HG02763 (cell line): ENCODE measurements at regions not wholly inside any gene's neighbourhood (a gene's known extent, or its start where the extent isn't known, plus 50 kb on each side); places are given as distances from the start of the nearest gene placed in this dataset.

ENCODE experiments used
- ATAC-seq: cut with Tn5 transposase; IDR thresholded peaks from one replicate; pipeline ENCODE4 v1.9.1; 2021; ENCODE audit warnings: mild to moderate bottlenecking, moderate library complexity; ENCODE audit not compliant: unreplicated experiment

DNA sequence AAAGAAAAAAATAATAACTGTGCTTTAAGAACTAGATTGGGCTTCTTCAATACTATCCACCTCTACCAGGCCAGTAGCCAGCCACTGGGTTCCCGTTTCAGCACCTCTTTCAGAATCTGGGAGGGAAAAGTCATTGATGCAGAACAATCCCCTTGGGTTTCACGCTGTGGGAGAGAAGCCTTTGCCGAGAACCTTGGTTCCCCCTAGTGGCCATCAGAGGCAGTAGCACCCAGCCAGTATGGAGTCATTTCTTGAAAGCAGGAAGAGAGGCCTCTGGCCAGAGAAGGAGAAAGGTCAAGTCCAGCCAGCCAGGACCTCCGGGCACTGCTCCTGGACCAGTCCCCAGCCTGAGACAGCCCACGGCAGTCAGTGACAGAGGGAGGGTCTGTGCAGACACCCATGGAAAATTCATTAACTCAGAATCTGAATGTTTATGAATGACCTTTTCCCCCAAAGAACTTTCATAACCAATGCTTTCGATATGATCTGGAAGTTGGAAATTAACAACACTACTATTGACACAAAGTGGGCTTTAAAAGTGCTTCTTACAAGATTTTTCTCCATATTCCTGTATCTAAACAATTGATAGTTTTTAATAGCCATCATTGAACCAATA, 51.2 kb upstream of the CDH5 start:
- peak; percentile 93 for ATAC-seq

DNA sequence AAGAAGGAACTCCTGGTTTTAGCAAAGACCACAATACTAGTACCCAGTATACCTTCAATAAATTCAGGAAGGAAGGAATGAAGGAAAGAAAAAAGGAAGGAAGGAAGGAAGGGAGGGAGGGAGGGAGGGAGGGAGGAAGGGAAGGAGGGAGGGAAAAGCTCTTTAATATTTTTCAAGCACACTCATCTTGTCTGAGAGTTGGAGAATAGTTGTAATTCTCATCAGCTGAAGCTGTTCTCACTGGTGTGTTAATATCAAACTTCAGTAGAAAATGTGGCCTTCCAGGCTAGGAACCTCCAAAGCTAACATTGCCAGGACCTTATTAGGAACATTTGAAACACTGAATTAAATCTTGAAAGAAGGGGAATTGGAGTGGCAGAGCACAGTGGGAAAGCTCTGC, 55.2 kb upstream of the CDH5 start:
- no peak for ATAC-seq

DNA sequence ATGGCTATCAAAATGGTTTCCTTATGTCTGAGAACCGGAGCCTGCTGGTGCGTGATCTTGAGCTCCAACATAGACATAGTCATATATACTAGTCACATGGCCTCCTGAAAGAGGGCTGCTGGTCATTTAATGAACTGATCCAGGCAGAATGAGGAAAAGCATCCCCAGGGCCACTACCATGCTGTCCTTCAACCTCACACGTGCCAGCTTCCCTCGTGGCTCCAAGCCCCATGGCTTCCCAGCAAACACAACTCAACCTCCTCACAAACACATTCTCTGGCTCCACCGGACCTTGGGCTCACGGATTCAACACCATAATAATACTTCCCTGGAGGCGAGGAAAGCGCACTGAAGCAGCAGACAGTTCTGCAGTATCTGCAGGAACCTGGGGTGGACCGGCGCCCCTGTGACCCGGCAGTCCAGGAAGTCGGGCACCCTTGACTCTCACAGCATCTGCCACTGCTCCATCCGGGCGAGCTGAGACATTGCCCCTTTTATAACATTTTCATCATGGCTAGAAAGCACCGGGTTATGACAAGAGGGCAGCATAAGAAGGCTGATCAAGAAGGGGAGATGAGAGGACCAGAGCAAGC, 57.2 kb upstream of the CDH5 start:
- no peak for ATAC-seq

DNA sequence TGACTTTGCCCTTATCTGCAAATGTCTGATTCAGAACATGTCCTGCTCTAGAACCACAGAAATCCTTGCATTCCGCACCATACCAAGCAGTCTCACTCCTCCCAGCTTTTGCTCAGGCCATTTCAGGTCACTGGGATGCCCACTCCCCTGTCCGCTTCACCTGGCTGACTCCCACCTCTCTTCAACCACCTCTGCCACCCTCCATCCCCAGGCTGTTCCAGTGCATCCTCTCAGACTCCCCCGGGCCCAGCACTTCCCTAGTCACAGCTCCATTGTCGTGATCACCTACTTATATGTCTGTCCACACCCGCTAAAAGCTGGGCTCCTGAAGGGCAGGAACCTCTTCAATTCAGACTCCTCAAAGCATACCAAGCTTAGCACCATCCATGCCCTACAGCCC, 58.4 kb upstream of the CDH5 start:
- no peak for ATAC-seq

DNA sequence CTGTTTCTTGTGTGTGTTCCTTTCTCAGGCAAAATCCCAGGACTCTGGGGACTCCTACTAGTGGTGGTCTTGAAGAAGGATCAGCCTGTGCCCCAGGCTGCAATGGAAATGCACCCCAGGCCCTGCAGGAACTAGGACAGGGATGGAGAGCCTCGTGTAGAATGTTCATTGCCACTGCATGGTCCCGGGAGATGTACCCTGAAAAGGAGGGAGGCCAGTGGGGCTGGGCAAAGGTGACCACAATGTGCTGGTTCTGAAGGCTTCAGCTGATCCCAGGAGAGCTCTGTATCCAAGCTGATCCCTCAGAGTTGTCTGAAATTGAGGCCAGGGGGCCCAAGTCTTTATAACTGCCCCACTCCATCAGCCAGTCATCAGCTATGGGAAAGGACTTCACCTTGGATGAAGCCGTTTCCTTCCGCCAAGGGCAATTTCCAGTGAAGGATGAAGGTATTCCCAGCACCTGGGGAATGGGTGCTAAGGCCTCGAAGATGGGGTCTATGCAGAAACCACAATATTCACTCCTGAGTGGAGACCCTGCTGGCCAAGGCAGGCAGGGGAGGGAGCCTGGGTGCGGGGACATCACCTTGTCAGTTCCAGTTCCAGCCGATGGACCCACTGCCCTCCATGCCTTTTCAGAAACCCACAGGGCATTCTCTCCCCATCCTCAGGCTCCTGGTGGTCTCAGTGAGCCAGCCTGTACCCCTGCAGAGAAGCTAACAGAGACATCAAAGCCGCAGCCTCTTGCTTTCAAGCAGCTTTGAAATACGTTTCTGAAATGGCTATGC, 59.9 kb upstream of the CDH5 start:
- no peak for ATAC-seq

DNA sequence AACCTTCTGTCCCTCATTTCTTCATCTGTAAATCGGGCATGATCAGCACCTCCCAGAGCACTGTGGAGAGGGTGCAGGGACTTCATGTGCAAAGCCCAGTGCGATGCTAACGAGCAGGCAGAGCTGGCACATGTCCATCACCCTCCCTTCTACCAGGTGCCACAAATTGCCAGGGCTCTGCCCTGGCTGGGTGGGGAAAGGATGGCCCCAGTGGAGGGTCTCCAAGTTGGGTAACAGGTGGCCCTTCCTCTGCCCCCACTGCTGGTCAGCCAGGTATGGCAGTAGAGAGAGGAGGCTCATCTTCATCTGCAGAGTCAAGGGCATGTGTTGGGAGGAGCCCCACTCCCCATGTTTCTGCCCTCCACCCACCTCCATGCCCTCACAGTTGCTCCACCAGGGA, 61.5 kb upstream of the CDH5 start:
- no peak for ATAC-seq

DNA sequence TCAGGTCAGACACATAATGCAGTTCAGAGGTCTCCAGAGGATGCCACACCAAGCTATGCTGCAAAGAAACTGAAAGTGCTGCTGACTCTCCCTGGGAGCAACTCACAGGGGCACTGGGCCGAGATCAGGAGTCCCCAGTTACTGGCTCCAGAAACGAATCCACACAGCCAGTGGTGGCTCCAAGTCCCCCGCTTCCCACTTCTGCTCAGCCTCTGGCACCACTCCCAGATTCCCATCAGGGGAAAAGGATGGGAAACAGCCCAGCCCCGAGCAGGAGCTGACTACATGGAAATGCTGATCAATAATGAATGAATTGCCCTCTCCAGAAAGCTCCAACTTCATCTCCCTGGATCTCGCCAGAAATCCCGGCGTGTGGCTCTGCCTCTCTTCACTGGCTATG, 62.3 kb upstream of the CDH5 start:
- ATAC-seq, result no peak

DNA sequence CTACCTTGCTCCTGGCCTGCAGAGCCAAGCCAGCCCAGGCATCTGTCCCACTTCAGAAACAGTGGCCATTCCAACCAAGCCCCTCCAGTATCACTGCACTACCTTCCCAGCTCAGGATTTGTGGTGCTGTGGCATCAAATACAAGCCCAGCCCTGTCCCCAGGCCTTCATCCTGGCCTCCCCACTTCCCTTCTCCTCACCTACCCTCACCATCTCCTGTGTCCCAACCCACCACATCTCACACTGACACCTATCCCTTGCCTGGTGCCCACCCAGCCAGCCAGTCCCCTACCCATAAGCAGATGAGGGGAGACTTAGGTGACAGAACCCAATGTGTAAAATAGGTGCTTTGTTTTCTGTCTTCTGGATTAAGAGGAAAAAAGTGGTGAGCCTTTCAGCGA, 66.0 kb upstream of the CDH5 start:
- ATAC-seq, result no peak

DNA sequence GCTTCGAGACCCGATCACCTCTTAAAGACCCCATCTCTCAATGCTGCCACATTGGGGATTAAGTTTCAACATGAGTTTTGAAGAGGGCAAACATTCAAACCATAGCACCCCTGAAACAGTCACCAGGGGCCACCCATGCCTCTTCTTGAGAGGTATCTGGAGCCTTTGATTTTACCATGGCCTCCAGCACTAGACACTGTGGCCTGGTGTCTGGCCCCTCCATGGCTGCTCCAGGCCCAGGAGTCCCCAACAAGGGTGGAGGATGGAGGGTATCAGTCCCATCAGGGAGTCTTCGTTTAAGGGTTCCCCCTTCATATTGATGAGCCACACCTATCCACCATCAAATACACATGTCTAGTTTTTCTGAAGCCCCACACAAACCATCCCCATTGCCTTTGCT, 66.5 kb upstream of the CDH5 start:
- ATAC-seq, result no peak

DNA sequence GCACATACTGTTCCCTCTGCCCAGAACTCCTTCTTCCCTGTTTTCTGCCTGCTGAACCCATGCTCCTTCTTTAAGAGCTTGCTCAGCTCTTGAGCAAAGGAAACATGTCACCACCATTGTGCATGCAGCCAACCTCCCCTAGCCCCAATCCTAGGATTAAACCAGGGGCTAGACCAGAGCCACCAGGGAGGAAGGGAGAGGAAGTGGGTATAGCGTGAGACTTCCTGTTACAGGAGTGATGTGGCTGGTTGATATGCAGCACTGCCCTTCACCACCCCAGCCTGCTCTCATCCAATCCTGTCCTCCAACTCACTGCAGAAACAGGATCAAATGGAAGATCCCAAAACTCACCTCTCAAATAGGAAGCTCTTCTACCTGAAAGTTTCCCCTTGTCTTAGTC, 67.1 kb upstream of the CDH5 start:
- ATAC-seq, result no peak

DNA sequence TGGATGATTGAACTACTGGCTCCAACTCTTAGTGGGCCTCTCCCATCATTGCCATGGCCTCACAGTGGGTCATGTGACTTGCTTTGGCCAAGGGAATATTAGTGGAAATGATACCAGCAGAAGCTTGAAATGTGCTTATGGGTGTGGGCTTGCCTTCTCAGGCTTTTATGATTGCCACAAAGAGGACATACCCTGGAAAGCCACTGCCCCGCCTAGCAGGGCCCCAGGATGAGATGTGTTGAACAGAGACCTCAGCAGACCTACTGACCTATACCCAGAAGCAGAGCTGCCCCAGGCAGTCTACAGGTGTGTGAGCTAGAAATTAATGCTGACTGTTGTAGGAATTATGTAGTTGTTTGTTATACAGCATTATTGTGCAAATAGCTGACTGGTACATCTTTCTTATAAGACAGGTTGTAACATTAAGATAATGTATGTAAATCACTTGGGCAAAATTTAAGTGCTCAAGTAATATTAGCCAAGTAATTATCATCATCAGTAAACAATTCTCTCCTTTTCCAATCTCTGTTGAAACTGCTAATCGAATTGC, 67.8 kb upstream of the CDH5 start:
- ATAC-seq, result no peak

DNA sequence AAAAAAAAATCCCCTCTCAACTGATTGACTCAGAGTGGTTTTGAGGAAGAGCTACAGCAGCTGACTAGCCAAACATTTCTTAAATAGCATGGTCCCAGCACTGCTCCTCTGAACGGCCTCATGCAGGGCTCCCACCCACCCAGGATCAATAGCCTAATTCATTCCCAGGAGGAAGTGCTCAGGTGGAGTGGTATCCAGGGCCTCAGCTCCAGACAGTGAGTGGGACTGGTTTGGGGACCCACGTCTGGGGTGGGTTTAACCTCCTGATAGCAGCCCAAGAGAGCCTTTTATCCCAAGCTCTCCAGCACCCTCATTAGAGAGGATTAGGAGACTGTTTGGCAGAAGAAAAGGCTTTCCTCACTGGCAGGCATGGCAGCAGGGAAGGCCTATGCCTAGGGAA, 68.5 kb upstream of the CDH5 start:
- ATAC-seq, result no peak

DNA sequence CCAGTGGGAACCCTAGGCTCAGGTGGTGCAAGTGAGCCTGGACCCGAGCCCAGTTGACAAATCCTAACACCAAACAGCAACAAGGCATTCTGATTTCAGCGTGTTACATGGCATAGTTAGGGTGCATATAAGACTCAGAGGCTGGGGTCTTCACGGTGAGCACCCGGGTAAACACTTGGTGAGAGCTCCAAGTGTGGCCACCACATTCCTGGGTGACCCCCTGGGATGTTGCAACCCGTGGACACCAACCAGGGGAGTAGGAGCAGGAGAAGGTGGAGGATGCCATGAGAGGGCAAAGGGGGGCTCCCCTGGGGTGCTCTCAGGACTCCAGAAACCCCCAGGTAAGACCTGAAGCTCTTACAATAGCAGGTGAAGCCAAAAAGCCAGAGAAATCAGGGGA, 69.9 kb upstream of the CDH5 start:
- ATAC-seq, result no peak

DNA sequence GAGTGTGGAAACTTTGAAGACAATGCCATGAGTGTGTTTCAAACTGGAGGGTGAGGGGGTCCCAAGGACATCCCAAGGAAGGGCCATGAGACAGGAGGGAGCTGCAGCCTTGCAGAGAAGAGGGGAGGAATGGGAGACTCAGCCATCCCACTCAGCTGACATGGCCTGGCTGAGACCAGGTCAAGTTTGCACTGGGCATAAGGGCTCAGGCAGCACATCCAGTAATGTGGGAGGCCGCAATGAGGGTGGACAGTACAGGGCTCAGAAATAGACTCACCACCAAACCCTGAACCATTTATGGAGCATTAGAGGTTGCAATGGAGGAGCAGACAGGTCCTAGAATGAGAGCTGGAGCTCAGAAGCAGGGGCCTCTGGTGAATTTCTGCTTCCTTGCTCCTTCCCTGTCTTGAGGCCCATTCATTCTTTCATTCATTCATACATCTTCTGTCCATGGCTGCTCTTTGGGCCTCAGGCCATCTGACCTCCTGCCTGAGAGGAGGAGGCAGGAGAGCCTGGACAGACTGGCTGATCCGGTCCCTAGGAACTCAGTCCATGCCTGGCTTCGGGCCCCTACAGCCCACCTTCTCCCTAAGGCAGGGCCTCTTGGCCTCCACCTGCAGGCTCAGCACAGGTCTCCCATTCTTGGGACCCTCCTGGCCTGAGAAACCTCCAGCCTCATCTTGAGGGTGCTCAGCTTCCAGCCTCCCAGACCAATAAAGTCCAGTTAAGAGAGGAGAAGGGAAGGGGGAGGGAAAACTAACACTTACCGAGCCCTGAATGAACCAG, 70.5 kb upstream of the CDH5 start:
- no peak for ATAC-seq

DNA sequence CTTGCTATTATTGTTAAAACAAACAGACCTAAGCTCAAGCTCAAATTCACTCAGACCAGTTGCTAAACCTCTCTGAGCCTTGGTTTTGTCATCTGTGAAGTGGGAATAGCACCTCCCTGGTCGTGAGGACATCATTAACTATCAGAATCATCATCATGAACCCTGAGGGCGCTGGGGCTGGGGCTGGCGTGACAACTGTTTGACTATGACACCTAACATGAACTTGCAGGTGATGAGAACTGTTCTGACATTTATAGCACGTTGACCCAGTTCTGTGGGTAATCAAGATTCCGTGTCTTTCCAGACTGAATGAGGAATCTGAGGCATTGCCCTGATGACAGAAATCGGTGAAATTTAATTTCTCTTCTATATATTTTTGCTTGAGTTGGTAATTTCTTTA, 71.3 kb upstream of the CDH5 start:
- ATAC-seq, result no peak

DNA sequence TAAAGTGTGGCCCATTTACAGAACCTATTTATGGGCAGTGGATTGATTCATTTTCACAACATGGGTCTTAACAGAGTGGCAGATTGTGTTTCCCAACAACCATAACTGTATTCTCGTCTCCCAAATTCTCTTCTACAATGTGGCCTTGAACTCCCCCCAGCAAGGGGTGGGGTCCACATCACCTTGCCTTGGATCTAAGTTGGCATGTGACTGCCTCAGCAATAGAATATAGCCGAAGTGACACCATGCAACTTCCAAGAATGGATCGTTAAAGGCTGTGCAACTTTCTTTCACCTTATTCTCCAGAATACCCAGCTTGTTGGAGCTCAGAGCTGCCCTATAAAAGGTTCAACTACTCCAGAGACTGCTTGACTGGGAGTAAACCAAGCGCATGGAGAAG, 72.0 kb upstream of the CDH5 start:
- no peak for ATAC-seq

DNA sequence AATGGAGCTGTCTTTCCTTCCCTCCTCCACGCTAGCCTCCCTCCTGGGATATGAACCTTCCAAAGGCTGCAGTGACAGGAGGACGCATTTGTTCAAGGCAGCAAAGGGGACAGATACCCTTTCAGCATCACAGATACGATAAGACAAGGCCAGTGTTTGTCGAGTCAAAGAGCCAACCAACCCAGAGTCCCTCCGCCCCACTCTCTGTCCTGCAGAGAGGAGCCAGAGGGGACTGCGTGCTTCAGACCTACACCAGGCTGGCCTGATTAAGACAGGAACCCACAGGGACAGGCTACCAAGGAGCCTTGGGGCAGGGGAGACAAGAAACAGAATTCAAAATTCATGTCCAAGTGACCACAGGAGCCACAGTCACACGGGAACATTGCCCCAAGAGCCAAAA, 72.6 kb upstream of the CDH5 start:
- ATAC-seq, result no peak

DNA sequence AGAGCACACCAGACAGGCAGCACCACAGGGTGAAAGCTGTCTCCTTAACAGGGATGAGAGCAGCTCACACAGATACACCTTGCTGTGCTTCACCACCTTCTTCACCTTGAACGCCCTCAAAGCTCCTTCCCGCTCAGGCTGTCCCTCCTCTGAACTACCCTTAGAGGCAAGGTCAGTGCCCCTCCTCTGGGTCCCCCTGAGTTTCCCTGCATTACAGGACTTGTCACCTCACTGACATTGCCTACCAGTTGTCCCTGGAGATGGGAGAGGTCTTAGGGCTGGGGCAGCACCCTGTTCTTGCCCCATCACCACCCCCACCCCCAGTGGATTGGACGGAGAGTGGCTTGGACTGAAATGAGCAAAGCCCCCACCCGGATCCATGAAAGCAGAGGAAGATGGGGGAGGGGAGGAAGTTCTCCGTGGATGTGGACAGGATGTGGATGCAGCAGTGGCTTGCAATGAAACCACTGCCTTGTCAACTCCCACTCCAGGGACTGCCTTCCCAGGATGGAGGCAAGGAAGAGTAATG, 73.2 kb upstream of the CDH5 start:
- no peak for ATAC-seq

DNA sequence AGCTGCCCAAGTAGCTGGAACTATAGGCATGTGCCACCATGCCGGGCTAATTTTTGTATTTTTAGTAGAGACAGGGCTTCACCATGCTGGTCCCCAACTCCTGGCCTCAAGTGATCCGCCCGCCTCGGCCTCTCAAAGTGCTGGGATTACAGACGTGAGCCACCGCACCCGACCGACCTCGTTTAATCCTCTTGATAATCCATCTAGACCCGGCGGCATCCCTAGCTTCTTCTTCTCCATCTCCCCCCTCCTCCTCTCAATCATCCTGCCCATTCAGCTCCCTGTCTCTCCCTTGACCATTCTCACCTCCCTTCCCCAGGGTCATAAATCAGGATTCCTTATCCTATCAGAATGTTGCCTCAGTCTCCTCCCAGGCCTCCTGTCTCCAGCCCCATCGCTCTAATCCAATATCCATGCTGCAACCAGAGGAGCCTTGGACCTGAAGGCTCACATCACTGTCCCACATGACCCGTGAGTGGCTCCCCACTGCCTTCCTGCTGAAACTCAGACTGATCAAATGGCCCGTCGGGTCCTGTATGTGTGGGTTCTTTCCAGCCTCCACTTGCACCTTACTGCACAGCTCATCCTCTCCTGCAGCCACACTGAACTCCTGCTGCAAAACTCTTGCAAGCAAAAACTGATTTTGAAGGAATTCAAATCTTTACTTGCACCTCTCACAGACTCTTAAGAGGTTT, 74.1 kb upstream of the CDH5 start:
- no peak for ATAC-seq

DNA sequence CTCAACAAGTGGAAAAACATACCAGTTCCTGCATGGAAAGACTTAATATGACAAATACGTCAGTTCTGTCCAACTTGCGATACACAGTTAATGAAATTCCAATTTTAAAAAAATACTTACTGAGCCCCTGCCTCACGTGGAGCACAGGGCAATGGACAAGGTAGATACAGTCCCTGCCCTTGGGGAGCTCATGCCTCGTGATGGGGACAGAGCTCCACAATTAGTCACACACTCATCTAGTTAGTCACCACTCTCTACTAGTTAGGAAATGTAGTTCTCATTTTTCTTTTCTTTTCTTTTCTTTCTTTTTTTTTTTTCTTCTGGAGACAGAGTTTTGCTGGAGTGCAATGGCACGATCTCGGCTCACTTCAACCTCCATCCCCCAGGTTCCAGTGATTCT, 74.7 kb upstream of the CDH5 start:
- ATAC-seq, result no peak

DNA sequence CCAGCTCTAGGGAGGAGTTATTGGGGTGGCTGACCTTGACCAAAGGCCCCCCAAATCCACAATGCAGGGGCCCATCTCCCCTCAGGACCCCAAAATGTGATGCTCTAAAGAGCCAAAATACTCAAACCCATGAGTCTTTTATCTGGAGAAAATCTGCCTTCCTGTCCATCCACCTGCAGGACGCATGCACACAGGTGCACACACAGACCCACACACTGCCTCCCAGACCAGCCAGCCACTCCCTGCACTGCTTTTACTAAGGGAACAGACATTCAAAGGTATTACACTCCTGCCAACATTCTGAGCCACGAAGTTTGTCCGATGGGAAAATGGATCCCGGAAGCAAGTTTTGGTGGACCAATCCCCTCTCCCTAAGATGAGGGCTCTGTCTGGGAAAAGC, 76.1 kb upstream of the CDH5 start:
- ATAC-seq, result no peak
